H1 (cell line): ENCODE measurements at regions not wholly inside any gene's neighbourhood (a gene's known extent, or its start where the extent isn't known, plus 50 kb on each side); places are given as distances from the start of the nearest gene placed in this dataset.

Source experiments
- POLR2AphosphoS5 ChIP-seq: IDR thresholded peaks from 2 replicates; pipeline ENCODE4 v1.6.1; 2011; ENCODE audit warnings: low read depth, low read length
- POU5F1 ChIP-seq: IDR thresholded peaks from 2 replicates; pipeline ENCODE4 v1.6.1; 2011; ENCODE audit warnings: low read depth, mild to moderate bottlenecking, low read length, moderate library complexity
- RNF2 ChIP-seq: fragments of 200-900, 300-1000 bp; sonication (generic); IDR thresholded peaks from 2 replicates; pipeline ENCODE4 v1.7.1; 2016; ENCODE audit warnings: borderline replicate concordance, low read depth, mild to moderate bottlenecking, antibody characterized with exemption, low read length; ENCODE audit not compliant: poor library complexity, severe bottlenecking; ENCODE audit errors: missing control alignments
- SIRT6 ChIP-seq: IDR thresholded peaks from one replicate; pipeline ENCODE4 v1.7.1; 2012; ENCODE audit warnings: low read length, inconsistent platforms

DNA sequence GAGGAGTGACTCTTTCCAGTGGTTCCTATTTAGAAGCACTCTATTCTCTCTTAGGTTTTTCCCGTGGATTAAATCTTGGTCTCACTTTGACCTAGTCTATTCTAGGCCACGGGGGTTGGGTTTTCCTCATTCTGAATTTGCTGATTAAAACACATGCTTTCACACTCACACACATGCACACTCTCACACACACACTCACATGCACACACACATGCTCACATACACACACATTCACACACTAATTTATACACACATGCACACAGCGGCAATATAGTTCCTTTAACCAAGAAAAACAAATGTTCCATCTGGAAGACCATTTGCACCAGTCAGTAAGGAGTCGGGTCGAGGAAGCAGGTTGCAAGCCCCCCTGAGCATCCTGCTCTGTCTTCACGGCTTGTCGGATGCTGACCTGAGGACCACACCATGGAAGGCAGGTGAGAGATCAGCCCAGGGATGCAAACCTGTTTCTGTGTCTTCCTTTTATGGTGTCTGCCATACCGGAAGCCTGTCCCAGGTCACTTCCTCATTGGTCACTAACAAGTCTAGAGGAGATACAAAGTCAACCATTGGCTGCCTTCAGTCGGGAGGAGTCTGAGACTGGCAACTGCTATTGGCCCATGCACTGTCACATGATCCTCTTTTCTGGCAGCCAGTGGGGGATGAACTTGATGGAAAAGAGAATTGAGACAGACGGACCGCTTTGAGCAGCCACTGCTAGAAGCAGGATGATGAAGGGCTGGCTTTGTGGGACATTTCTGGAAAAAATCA, 330.8 kb downstream of the FGFR2 start (continued):
- no peak for TF ChIP-seq POLR2AphosphoS5
- no peak for TF ChIP-seq RNF2
- TF ChIP-seq SIRT6 = no peak
- TF ChIP-seq POU5F1 = no peak
